Testis (tissue), 2 donors: ENCODE measurements at regions not wholly inside any gene's neighbourhood (a gene's known extent, or its start where the extent isn't known, plus 50 kb on each side); places are given as distances from the start of the nearest gene placed in this dataset.

Source experiments
- CTCF ChIP-seq, 3 experiments: fragments of 450-650 bp in 2 of 3; fragments of 200-600 bp in 1 of 3; sonication (generic) in 1 of 3; IDR thresholded peaks; one replicate each; pipeline ENCODE4 v1.5.1; 2016 to 2019; ENCODE audit warnings: antibody characterized with exemption in 3 of 3, mild to moderate bottlenecking in 2 of 3, moderate library complexity in 1 of 3
- POLR2A ChIP-seq: fragments of 450-650 bp; IDR thresholded peaks from one replicate; pipeline ENCODE4 v1.6.1; 2017; ENCODE audit warnings: antibody characterized with exemption, mild to moderate bottlenecking, moderate library complexity

GRCh38 chr2:215670396-215670795, 234.5 kb upstream of the FN1 start:
- TF ChIP-seq POLR2A, result no peak
- no peak for TF ChIP-seq CTCF (IDR thresholded peaks at IDR 0.05)
